ENCODE measurements at regions not wholly inside any gene's neighbourhood (a gene's known extent, or its start where the extent isn't known, plus 50 kb on each side); places are given as distances from the start of the nearest gene placed in this dataset.

GRCh38 chr1:239511875-239512274, 125.5 kb downstream of the CHRM3 start:
- no peak for TF ChIP-seq EZH2 (IDR thresholded peaks at IDR 0.05; ENCODE audit: low read length, missing control alignments)
- TF ChIP-seq, protein P1, sequence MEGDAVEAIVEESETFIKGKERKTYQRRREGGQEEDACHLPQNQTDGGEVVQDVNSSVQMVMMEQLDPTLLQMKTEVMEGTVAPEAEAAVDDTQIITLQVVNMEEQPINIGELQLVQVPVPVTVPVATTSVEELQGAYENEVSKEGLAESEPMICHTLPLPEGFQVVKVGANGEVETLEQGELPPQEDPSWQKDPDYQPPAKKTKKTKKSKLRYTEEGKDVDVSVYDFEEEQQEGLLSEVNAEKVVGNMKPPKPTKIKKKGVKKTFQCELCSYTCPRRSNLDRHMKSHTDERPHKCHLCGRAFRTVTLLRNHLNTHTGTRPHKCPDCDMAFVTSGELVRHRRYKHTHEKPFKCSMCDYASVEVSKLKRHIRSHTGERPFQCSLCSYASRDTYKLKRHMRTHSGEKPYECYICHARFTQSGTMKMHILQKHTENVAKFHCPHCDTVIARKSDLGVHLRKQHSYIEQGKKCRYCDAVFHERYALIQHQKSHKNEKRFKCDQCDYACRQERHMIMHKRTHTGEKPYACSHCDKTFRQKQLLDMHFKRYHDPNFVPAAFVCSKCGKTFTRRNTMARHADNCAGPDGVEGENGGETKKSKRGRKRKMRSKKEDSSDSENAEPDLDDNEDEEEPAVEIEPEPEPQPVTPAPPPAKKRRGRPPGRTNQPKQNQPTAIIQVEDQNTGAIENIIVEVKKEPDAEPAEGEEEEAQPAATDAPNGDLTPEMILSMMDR (conservative IDR thresholded peaks at IDR 0.05 in 1 of 2, IDR thresholded peaks at IDR 0.05 in 1 of 2; ENCODE audit: low read depth in 1 of 2, low read length in 2 of 2): no peak
